HT-29 (cell line): ENCODE measurements at regions not wholly inside any gene's neighbourhood (a gene's known extent, or its start where the extent isn't known, plus 50 kb on each side); places are given as distances from the start of the nearest gene placed in this dataset.

ENCODE experiments used
- DNase-seq: peaks from one replicate; pipeline ENCODE4 v3.0.0-alpha.2; 2015; ENCODE audit warnings: low spot score

- DNase-seq, result no peak
These were observed 214.5 kb downstream of the SEC61B start for GRCh38 chr9:99436616-99437015.

- DNase-seq, result no peak
These were observed 215.1 kb downstream of the SEC61B start for GRCh38 chr9:99437145-99437544.

- DNase-seq, result no peak
These were observed 216.5 kb downstream of the SEC61B start for GRCh38 chr9:99438596-99438995.

- DNase-seq, result no peak
These were observed 219.7 kb downstream of the SEC61B start for GRCh38 chr9:99441829-99442228.

- DNase-seq, result no peak
These were observed 223.3 kb downstream of the SEC61B start for GRCh38 chr9:99445371-99445891.

- DNase-seq, result no peak
These were observed 223.8 kb downstream of the SEC61B start for GRCh38 chr9:99445920-99446319.

GRCh38 chr9:99447951-99448350, 225.9 kb downstream of the SEC61B start:
- no peak for DNase-seq

GRCh38 chr9:99449726-99450125, 227.6 kb downstream of the SEC61B start:
- no peak for DNase-seq

GRCh38 chr9:99451112-99451606, 229.1 kb downstream of the SEC61B start:
- no peak for DNase-seq

- DNase-seq, result no peak
These were observed 235.3 kb downstream of the SEC61B start for GRCh38 chr9:99457406-99457805.

GRCh38 chr9:99457981-99458380, 235.9 kb downstream of the SEC61B start:
- DNase-seq, result no peak

GRCh38 chr9:99459919-99460318, 237.8 kb downstream of the SEC61B start:
- no peak for DNase-seq

- no peak for DNase-seq
These were observed 241.0 kb downstream of the SEC61B start for GRCh38 chr9:99463131-99463530.

GRCh38 chr9:99464568-99464967, 242.5 kb downstream of the SEC61B start:
- DNase-seq, result no peak

- no peak for DNase-seq
These were observed 243.3 kb downstream of the SEC61B start for GRCh38 chr9:99465231-99465907.

GRCh38 chr9:99466104-99466503, 244.0 kb downstream of the SEC61B start:
- DNase-seq, result no peak

GRCh38 chr9:99466781-99467180, 244.7 kb downstream of the SEC61B start:
- DNase-seq, result no peak

GRCh38 chr9:99471033-99471432, 249.0 kb downstream of the SEC61B start:
- DNase-seq, result no peak

- no peak for DNase-seq
These were observed 250.3 kb downstream of the SEC61B start for GRCh38 chr9:99472240-99472915.

- no peak for DNase-seq
These were observed 250.8 kb downstream of the SEC61B start for GRCh38 chr9:99472916-99473245.

- DNase-seq, result no peak
These were observed 252.1 kb downstream of the SEC61B start for GRCh38 chr9:99474186-99474585.

- no peak for DNase-seq
These were observed 253.5 kb downstream of the SEC61B start for GRCh38 chr9:99475401-99476065.
